ENCODE measurements at regions not wholly inside any gene's neighbourhood (a gene's known extent, or its start where the extent isn't known, plus 50 kb on each side); places are given as distances from the start of the nearest gene placed in this dataset.
A peak's percentile ranks its signal among the peaks of the same experiment; 100 is the strongest.

- no peak overlapping the region for H3K4me3 ChIP-seq (ENCODE audit: low read depth, poor library complexity, severe bottlenecking)
- no peak for DNase-seq (ENCODE audit: low spot score in 2 of 2)
- intact Hi-C loops (cut with DNase I; ENCODE audit: low total_unique reads) = no loop called here
- WGBS, 2 donors = 11 to 16% methylated on average over 9 of the region's 9 CpGs
- no peak for TF ChIP-seq CTCF (IDR thresholded peaks at IDR 0.05)
- no peak for TF ChIP-seq POLR2A (IDR thresholded peaks at IDR 0.05)
Measured at GRCh38 chrX:22666441-22666840, 333.3 kb upstream of the DDX53 start.

GRCh38 chrX:22674932-22675331, 324.8 kb upstream of the DDX53 start:
- 74 to 84% methylated on average over 3 of the region's 3 CpGs for WGBS, 2 donors
- no peak overlapping the region for H3K4me3 ChIP-seq (ENCODE audit: low read depth, poor library complexity, severe bottlenecking)
- TF ChIP-seq CTCF (IDR thresholded peaks at IDR 0.05) = no peak
- no peak for TF ChIP-seq POLR2A (IDR thresholded peaks at IDR 0.05)
- no peak for DNase-seq (ENCODE audit: low spot score in 2 of 2)
- intact Hi-C loops (cut with DNase I; ENCODE audit: low total_unique reads) = no loop called here

- WGBS, 2 donors = 17 to 39% methylated on average over 2 to 7 of the region's 7 CpGs
- TF ChIP-seq CTCF (IDR thresholded peaks at IDR 0.05) = no peak
- DNase-seq (ENCODE audit: low spot score in 2 of 2) = peak in 1 of 2 donors; percentile 12
- intact Hi-C loops (cut with DNase I; ENCODE audit: low total_unique reads) = no loop called here
- H3K4me3 ChIP-seq (ENCODE audit: low read depth, poor library complexity, severe bottlenecking) = no peak overlapping the region
Measured at GRCh38 chrX:22686138-22686541, 313.6 kb upstream of the DDX53 start.

GRCh38 chrX:22689290-22689689, 310.5 kb upstream of the DDX53 start:
- no peak for DNase-seq (ENCODE audit: low spot score in 2 of 2)
- H3K4me3 ChIP-seq (ENCODE audit: low read depth, poor library complexity, severe bottlenecking) = no peak overlapping the region
- TF ChIP-seq POLR2A (IDR thresholded peaks at IDR 0.05) = no peak
- no peak for TF ChIP-seq CTCF (IDR thresholded peaks at IDR 0.05)
- intact Hi-C loops (cut with DNase I; ENCODE audit: low total_unique reads) = no loop called here

- no peak overlapping the region for H3K4me3 ChIP-seq (ENCODE audit: low read depth, poor library complexity, severe bottlenecking)
- WGBS, 2 donors = 54 to 79% methylated on average over 5 of the region's 5 CpGs
- no peak for DNase-seq (ENCODE audit: low spot score in 2 of 2)
- no peak for TF ChIP-seq POLR2A (IDR thresholded peaks at IDR 0.05)
- no peak for TF ChIP-seq CTCF (IDR thresholded peaks at IDR 0.05)
- intact Hi-C loops (cut with DNase I; ENCODE audit: low total_unique reads) = no loop called here
Measured at GRCh38 chrX:22690116-22690515, 309.6 kb upstream of the DDX53 start.

- no peak overlapping the region for H3K4me3 ChIP-seq (ENCODE audit: low read depth, poor library complexity, severe bottlenecking)
- 74 to 87% methylated on average over 6 of the region's 6 CpGs for WGBS, 2 donors
- no peak for DNase-seq (ENCODE audit: low spot score in 2 of 2)
- intact Hi-C loops (cut with DNase I; ENCODE audit: low total_unique reads) = no loop called here
- TF ChIP-seq CTCF (IDR thresholded peaks at IDR 0.05) (no peak), POLR2A (IDR thresholded peaks at IDR 0.05) (no peak)
Measured at GRCh38 chrX:22691966-22692565, 307.7 kb upstream of the DDX53 start.

Measured in lower leg skin (tissue), 4 donors.